Fibroblast of the aortic adventitia (primary cell): ENCODE measurements at regions not wholly inside any gene's neighbourhood (a gene's known extent, or its start where the extent isn't known, plus 50 kb on each side); places are given as distances from the start of the nearest gene placed in this dataset.

Experiments
- DNase-seq: peaks from one replicate; pipeline ENCODE4 v3.0.0-alpha.2; 2010; ENCODE audit warnings: low read depth
- H3K4me3 ChIP-seq: 2 replicates; pipeline ENCODE4 v1.5.1; 2011; ENCODE audit warnings: low read depth, mild to moderate bottlenecking, control low read depth, low read length, moderate library complexity
- TF ChIP-seq, protein P1 (sequence below): IDR thresholded peaks from 2 replicates; pipeline ENCODE4 v1.5.1; 2011; ENCODE audit warnings: mild to moderate bottlenecking, low read length, control low read depth, inconsistent platforms; ENCODE audit not compliant: insufficient read depth

DNA sequence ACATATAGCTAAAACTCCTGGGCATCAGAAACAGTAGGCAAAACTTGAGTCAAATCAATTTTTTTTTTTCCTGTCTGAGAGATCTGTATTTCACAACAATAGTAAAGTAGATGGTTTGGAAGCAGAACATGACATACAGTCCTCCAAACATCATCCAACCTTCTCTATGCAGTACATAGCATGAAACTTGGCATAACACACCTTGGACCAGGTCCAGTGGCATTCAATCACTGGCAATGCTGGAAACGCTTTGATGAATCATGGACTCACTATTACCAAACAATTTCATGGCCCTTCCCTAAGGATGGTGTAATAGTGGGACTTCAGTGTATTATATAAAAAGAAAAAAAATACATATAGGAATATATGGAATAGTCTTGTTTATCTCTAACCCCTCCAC lies 154.6 kb downstream of the FMR1NB start:
- TF ChIP-seq, protein P1, sequence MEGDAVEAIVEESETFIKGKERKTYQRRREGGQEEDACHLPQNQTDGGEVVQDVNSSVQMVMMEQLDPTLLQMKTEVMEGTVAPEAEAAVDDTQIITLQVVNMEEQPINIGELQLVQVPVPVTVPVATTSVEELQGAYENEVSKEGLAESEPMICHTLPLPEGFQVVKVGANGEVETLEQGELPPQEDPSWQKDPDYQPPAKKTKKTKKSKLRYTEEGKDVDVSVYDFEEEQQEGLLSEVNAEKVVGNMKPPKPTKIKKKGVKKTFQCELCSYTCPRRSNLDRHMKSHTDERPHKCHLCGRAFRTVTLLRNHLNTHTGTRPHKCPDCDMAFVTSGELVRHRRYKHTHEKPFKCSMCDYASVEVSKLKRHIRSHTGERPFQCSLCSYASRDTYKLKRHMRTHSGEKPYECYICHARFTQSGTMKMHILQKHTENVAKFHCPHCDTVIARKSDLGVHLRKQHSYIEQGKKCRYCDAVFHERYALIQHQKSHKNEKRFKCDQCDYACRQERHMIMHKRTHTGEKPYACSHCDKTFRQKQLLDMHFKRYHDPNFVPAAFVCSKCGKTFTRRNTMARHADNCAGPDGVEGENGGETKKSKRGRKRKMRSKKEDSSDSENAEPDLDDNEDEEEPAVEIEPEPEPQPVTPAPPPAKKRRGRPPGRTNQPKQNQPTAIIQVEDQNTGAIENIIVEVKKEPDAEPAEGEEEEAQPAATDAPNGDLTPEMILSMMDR = no peak
- DNase-seq = peak; percentile 58
- no peak overlapping the region for H3K4me3 ChIP-seq

DNA sequence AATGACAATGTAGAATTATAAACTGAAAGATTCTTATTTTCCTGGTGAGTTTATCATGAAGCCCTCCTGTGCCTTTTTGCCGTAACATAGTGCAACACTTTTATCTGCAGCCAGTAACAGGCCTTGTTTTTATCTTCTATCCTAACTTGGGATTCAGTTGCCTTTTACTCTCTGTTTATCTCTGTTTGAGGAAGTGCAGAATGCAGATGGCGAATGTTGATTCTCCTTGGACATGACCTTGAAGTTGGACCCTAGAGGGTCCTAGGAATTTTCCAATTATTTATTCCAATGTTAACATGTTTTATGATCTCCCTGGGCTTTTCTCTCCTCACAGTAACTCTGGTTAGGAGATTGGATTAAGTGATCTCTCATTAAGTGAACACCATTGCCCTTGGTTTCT lies 165.0 kb downstream of the FMR1NB start:
- no peak for DNase-seq
- H3K4me3 ChIP-seq = no peak overlapping the region
- TF ChIP-seq, protein P1 = no peak

DNA sequence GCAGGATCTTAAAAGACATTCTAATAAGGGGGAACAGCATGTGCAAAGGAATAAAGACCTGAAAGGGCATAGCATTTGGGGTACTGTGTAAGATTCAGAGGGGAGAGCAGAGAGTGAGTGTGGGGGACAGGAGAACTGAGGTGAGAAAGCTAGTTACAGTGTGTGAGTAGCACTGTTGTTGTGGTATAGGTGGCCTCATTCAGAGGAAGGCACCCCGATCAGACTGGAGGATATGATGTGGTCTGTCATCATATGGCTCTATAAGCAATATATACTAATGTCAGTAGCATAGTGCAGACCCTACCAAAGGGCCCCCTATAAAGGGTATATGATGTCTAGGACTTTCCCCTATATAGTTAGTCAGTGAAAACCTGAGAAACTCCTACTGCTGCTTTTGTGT lies 175.8 kb downstream of the FMR1NB start:
- TF ChIP-seq, protein P1 = no peak
- H3K4me3 ChIP-seq = no peak overlapping the region
- no peak for DNase-seq

DNA sequence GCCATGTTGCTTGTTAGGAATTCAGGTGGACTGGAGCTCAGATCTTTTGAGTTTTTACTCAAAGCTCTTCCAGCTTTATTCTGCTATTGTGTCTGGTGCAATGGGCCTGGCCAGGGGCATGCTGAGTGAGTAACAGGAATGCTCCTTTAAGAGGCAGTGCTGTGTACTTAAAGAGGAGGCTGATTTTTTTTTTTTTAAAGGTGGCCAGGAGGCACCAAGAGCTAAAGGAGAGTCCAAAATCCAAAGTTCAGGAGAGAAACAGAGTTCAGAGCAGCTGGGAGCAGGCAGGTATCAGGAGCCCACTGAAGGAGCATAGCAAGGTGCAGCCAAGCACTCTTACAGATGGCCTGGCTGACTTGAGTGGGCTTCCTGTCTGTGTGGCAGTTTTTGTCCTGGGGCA lies 178.7 kb downstream of the FMR1NB start:
- TF ChIP-seq, protein P1 = no peak
- no peak overlapping the region for H3K4me3 ChIP-seq
- DNase-seq = no peak

DNA sequence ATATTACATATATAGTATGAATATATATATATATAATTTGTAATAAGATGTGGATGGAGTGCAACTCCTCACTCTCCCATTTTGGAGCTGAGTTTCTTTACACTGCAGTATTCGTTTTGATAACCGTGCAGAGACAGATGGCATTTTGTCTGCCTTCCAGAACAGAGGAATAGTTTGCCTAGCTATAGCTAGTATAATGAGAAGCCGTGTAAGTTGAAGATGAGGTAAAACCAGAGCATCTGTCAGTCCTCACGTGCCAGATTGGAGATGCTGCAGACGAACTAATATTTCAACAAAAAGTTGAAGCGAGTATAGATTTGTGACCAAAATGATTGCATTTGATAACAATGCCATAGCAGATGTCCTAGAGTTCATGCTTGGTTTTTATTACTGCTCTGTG lies 180.6 kb downstream of the FMR1NB start:
- no peak for DNase-seq
- TF ChIP-seq, protein P1 = no peak

DNA sequence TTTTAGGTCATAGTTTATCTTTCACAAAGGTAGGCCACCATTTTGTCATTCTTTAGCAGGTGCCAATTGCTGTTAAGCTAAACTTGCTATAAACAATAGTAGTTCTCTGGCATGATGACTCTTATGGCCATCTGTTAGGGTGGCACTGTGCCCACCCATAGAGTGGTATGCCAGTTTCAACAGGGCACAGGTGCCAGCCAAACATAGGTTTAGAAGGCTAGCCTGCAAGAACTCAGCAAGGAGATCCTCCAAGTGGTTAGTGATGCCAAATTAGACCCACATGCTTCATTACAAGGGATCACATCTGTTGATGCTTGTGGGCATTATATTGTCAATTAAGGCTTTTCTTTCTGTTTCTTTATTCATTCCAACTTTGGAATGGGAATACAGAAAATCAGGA lies 204.5 kb downstream of the FMR1NB start:
- no peak overlapping the region for H3K4me3 ChIP-seq
- DNase-seq = no peak
- TF ChIP-seq, protein P1 = no peak

More for the DNA sequence above, 180.6 kb downstream of the FMR1NB start:
- H3K4me3 ChIP-seq = no peak overlapping the region

DNA sequence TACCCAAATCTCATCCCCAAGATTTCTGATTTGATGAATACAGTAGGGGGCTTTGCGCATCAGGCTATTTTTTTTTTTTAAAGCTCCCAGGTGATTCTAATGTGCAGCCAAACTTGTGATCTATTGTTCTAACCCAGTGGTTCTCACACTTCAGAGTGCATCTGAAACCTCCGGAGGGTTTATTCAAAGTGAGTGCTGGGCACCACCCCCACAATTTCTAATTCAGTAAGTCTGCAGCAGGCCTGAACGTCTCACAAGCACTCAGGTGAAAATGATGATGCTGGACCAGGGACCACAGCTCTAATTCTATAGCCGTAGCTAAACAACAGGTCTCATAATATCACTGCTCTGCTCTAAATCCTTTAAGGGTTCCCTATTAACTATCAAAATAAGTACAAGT lies 211.4 kb downstream of the FMR1NB start:
- no peak overlapping the region for H3K4me3 ChIP-seq
- TF ChIP-seq, protein P1 = no peak

More for the DNA sequence above, 211.4 kb downstream of the FMR1NB start:
- DNase-seq = no peak
